Spleen (tissue), 11 donors: ENCODE measurements at regions not wholly inside any gene's neighbourhood (a gene's known extent, or its start where the extent isn't known, plus 50 kb on each side); places are given as distances from the start of the nearest gene placed in this dataset.

ENCODE experiments used
- DNase-seq: peaks from one replicate; pipeline ENCODE4 v3.0.0-alpha.2; 2020
- H3K27ac ChIP-seq, 8 donors: fragments of 200-600 bp; sonication (generic) in 7 of 8; 1 replicate in 4 of 8; 2 replicates in 4 of 8; pipeline versions ENCODE4 v1.5.0 to v1.8.0; 2016 to 2021; ENCODE audit warnings: inconsistent platforms in 4 of 8, mild to moderate bottlenecking in 4 of 8, moderate library complexity in 1 of 8
- H3K27me3 ChIP-seq, 7 donors: fragments of 200-600 bp; sonication (generic) in 6 of 7; replicated peaks in 1 of 7; 1 replicate in 4 of 7; 2 replicates in 3 of 7; pipeline versions ENCODE4 v1.5.0 to v1.8.0; 2016 to 2021; ENCODE audit warnings: inconsistent platforms in 3 of 7, mild to moderate bottlenecking in 1 of 7
- H3K36me3 ChIP-seq, 6 donors: fragments of 200-600 bp; sonication (generic) in 5 of 6; 1 replicate in 4 of 6; 2 replicates in 2 of 6; pipeline versions ENCODE4 v1.5.0 to v1.8.0; 2016 to 2021; ENCODE audit warnings: inconsistent platforms in 2 of 6
- H3K4me1 ChIP-seq, 6 donors: fragments of 200-600 bp; sonication (generic) in 5 of 6; 1 replicate in 3 of 6; 2 replicates in 3 of 6; pipeline versions ENCODE4 v1.5.0 to v1.8.0; 2016 to 2021; ENCODE audit warnings: inconsistent platforms in 3 of 6
- H3K4me3 ChIP-seq, 8 donors: fragments of 200-600 bp; sonication (generic) in 7 of 8; 1 replicate in 4 of 8; 2 replicates in 4 of 8; pipeline versions ENCODE4 v1.5.0 to v1.8.0; 2016 to 2021; ENCODE audit warnings: inconsistent platforms in 4 of 8, mild to moderate bottlenecking in 4 of 8, moderate library complexity in 2 of 8
- H3K9me3 ChIP-seq, 8 donors: fragments of 200-600 bp; sonication (generic) in 7 of 8; 1 replicate in 4 of 8; 2 replicates in 4 of 8; pipeline versions ENCODE4 v1.5.0 to v1.8.0; 2016 to 2021; ENCODE audit warnings: inconsistent platforms in 4 of 8
- CTCF ChIP-seq, 11 experiments: fragments of 200-600 bp in 7 of 11; fragments of 450-650 bp in 4 of 11; sonication (generic) in 4 of 11; IDR thresholded peaks in 8 of 11; conservative IDR thresholded peaks in 3 of 11; 1 replicate in 7 of 11; 2 replicates in 4 of 11; pipeline versions ENCODE4 v1.4.0 to v1.8.0; 2016 to 2021; ENCODE audit warnings: antibody characterized with exemption in 11 of 11, inconsistent platforms in 4 of 11, mild to moderate bottlenecking in 1 of 11
- POLR2A ChIP-seq, 3 donors: fragments of 450-650 bp; IDR thresholded peaks; one replicate each; pipeline ENCODE4 v1.5.1; 2017; ENCODE audit warnings: antibody characterized with exemption in 3 of 3, mild to moderate bottlenecking in 1 of 3
- POLR2AphosphoS5 ChIP-seq, 3 donors: sonication (generic); formaldehyde crosslinking; IDR thresholded peaks; one replicate each; pipeline ENCODE4 v1.5.1; 2017; ENCODE audit warnings: antibody characterized with exemption in 3 of 3
- WGBS, 5 donors: extraction: QIAGEN DNeasy Blood & Tissue Kit in 3 of 5; methylation state at CpG; one replicate each; pipeline versions ENCODE4 v1.1.5 to v1.1.7; 2013 to 2018; 5-methylcytosine and 5-hydroxymethylcytosine counted together
- intact Hi-C: fragments of 100-400 bp; cut with DNase I; formaldehyde crosslinking; loops from one replicate; pipeline ENCODE4 v1.15.0; 2023; ENCODE audit warnings: low total_unique reads
- donor health status: healthy with polysubstance abuse.
- donor health status: DM: no; HTN: no; CAD: no; lungs with moderate emphysema.
- donor health status: DM: no; HTN: no; CAD: no.
- donor health status: Bipolar disorder and iron deficiency.
- donor health status: healthy.
- donor health status: DM: no; HTN: no; CAD: no.
- donor health status: DM: yes; HTN: yes; CAD: no.

- H3K27ac ChIP-seq, result no peak overlapping the region
- WGBS, 5 donors, result 86 to 93% (median 90%) methylated on average over 4 to 5 of the region's 5 CpGs
- H3K36me3 ChIP-seq, result no peaks in the 10 kb centered on the region
- intact Hi-C loops, result no loop called here
- no peaks in the 10 kb centered on the region for H3K27me3 ChIP-seq
- no peaks in the 10 kb centered on the region for H3K4me1 ChIP-seq
- no peak for TF ChIP-seq POLR2AphosphoS5 (IDR thresholded peaks at IDR 0.05)
- no peak for TF ChIP-seq POLR2A (IDR thresholded peaks at IDR 0.05)
- no peak for TF ChIP-seq CTCF (IDR thresholded peaks at IDR 0.05 in 8 of 11, conservative IDR thresholded peaks at IDR 0.05 in 3 of 11)
- no peak overlapping the region for H3K4me3 ChIP-seq
- H3K9me3 ChIP-seq, result no peaks in the 10 kb centered on the region
- no peak for DNase-seq
Observed at GRCh38 chr3:106376016-106376570, 507.3 kb upstream of the CBLB start.

- H3K27ac ChIP-seq, result no peak overlapping the region
- H3K27me3 ChIP-seq, result no peaks in the 10 kb centered on the region
- WGBS, 5 donors, result 77 to 96% (median 83%) methylated on average over 6 of the region's 6 CpGs
- H3K36me3 ChIP-seq, result no peaks in the 10 kb centered on the region
- H3K4me1 ChIP-seq, result no peaks in the 10 kb centered on the region
- TF ChIP-seq POLR2A (IDR thresholded peaks at IDR 0.05), result no peak
- no peak for TF ChIP-seq CTCF (IDR thresholded peaks at IDR 0.05 in 8 of 11, conservative IDR thresholded peaks at IDR 0.05 in 3 of 11)
- no peak for TF ChIP-seq POLR2AphosphoS5 (IDR thresholded peaks at IDR 0.05)
- no peaks in the 10 kb centered on the region for H3K9me3 ChIP-seq
- intact Hi-C loops, result no loop called here
- no peak overlapping the region for H3K4me3 ChIP-seq
- no peak for DNase-seq
Observed at GRCh38 chr3:106379251-106379750, 510.5 kb upstream of the CBLB start.

- intact Hi-C loops, result no loop called here
Observed at GRCh38 chr3:106380232-106380631, 511.4 kb upstream of the CBLB start.

More at GRCh38 chr3:106380232-106380631, 511.4 kb upstream of the CBLB start:
- H3K27ac ChIP-seq, result no peak overlapping the region
- DNase-seq, result no peak
- no peaks in the 10 kb centered on the region for H3K9me3 ChIP-seq
- H3K36me3 ChIP-seq, result no peaks in the 10 kb centered on the region
- no peak overlapping the region for H3K4me3 ChIP-seq
- no peaks in the 10 kb centered on the region for H3K27me3 ChIP-seq
- no peaks in the 10 kb centered on the region for H3K4me1 ChIP-seq
- no peak for TF ChIP-seq CTCF (IDR thresholded peaks at IDR 0.05 in 8 of 11, conservative IDR thresholded peaks at IDR 0.05 in 3 of 11)
- TF ChIP-seq POLR2A (IDR thresholded peaks at IDR 0.05), result no peak
- TF ChIP-seq POLR2AphosphoS5 (IDR thresholded peaks at IDR 0.05), result no peak
- WGBS, 5 donors, result 59 to 73% (median 68%) methylated on average over 1 of the region's 1 CpG
